Astrocyte (in vitro differentiated cells and primary cell): ENCODE measurements at regions not wholly inside any gene's neighbourhood (a gene's known extent, or its start where the extent isn't known, plus 50 kb on each side); places are given as distances from the start of the nearest gene placed in this dataset.

Experiments
- EZH2 ChIP-seq: IDR thresholded peaks from 2 replicates; pipeline ENCODE4 v1.6.1; 2012; ENCODE audit warnings: mild to moderate bottlenecking, low read length, inconsistent platforms; ENCODE audit not compliant: insufficient read depth
- TF ChIP-seq, protein P1 (sequence below): IDR thresholded peaks from 2 replicates; pipeline ENCODE4 v1.5.1; 2011; ENCODE audit warnings: low read depth, mild to moderate bottlenecking, inconsistent platforms, low read length, moderate library complexity; ENCODE audit not compliant: insufficient read depth

DNA sequence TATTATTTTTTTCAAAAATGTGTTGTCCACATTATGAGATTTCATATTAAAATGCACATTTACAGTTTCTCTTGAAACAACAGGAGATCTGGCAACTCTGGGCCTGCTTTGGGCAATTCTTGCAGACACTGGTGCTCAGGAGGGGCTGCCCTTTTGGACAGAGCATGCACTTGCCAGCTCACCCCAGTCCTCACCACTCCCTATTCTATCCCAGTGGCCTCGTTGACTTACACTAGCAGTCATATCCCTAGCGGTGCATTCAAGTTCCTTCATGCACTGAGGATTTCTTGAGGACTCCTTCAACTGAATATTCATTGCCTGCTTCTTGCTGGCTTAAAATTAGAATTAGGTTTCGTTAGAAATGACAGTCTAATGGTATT, 87.9 kb upstream of the FHL2 start:
- TF ChIP-seq, protein P1, sequence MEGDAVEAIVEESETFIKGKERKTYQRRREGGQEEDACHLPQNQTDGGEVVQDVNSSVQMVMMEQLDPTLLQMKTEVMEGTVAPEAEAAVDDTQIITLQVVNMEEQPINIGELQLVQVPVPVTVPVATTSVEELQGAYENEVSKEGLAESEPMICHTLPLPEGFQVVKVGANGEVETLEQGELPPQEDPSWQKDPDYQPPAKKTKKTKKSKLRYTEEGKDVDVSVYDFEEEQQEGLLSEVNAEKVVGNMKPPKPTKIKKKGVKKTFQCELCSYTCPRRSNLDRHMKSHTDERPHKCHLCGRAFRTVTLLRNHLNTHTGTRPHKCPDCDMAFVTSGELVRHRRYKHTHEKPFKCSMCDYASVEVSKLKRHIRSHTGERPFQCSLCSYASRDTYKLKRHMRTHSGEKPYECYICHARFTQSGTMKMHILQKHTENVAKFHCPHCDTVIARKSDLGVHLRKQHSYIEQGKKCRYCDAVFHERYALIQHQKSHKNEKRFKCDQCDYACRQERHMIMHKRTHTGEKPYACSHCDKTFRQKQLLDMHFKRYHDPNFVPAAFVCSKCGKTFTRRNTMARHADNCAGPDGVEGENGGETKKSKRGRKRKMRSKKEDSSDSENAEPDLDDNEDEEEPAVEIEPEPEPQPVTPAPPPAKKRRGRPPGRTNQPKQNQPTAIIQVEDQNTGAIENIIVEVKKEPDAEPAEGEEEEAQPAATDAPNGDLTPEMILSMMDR, result no peak
- no peak for TF ChIP-seq EZH2
